HG02943 (cell line): ENCODE measurements at regions not wholly inside any gene's neighbourhood (a gene's known extent, or its start where the extent isn't known, plus 50 kb on each side); places are given as distances from the start of the nearest gene placed in this dataset.

Experiments used
- ATAC-seq: cut with Tn5 transposase; IDR thresholded peaks from one replicate; pipeline ENCODE4 v1.9.1; 2021; ENCODE audit warnings: mild to moderate bottlenecking, low read depth, moderate library complexity; ENCODE audit not compliant: unreplicated experiment

- no peak for ATAC-seq
Measured at GRCh38 chr3:152184971-152185686, 83.6 kb upstream of the MBNL1 start.

- no peak for ATAC-seq
Measured at GRCh38 chr3:152185891-152186630, 82.7 kb upstream of the MBNL1 start.

GRCh38 chr3:152190636-152191183 lies 78.0 kb upstream of the MBNL1 start:
- no peak for ATAC-seq

GRCh38 chr3:152192050-152192449 lies 76.7 kb upstream of the MBNL1 start:
- ATAC-seq: no peak

GRCh38 chr3:152192936-152193672 lies 75.6 kb upstream of the MBNL1 start:
- no peak for ATAC-seq

- peak; percentile 61 for ATAC-seq
Measured at GRCh38 chr3:152193673-152194267, 75.0 kb upstream of the MBNL1 start.

GRCh38 chr3:152195206-152195605 lies 73.5 kb upstream of the MBNL1 start:
- ATAC-seq: no peak

- no peak for ATAC-seq
Measured at GRCh38 chr3:152196782-152197181, 71.9 kb upstream of the MBNL1 start.

- no peak for ATAC-seq
Measured at GRCh38 chr3:152197451-152197850, 71.3 kb upstream of the MBNL1 start.

- ATAC-seq: peak; percentile 32
Measured at GRCh38 chr3:152197937-152198336, 70.8 kb upstream of the MBNL1 start.

GRCh38 chr3:152198665-152199064 lies 70.1 kb upstream of the MBNL1 start:
- no peak for ATAC-seq

GRCh38 chr3:152199102-152199840 lies 69.5 kb upstream of the MBNL1 start:
- no peak for ATAC-seq

- ATAC-seq: no peak
Measured at GRCh38 chr3:152200476-152201420, 68.0 kb upstream of the MBNL1 start.

- peak; percentile 56 for ATAC-seq
Measured at GRCh38 chr3:152202976-152203626, 65.6 kb upstream of the MBNL1 start.

GRCh38 chr3:152203652-152204051 lies 65.1 kb upstream of the MBNL1 start:
- ATAC-seq: no peak

GRCh38 chr3:152204218-152204617 lies 64.5 kb upstream of the MBNL1 start:
- no peak for ATAC-seq

- ATAC-seq: no peak
Measured at GRCh38 chr3:152205097-152205593, 63.6 kb upstream of the MBNL1 start.

- ATAC-seq: no peak
Measured at GRCh38 chr3:152206243-152206760, 62.4 kb upstream of the MBNL1 start.
